ENCODE measurements at regions not wholly inside any gene's neighbourhood (a gene's known extent, or its start where the extent isn't known, plus 50 kb on each side); places are given as distances from the start of the nearest gene placed in this dataset.
A peak's percentile ranks its signal among the peaks of the same experiment; 100 is the strongest.
"Not testable (repeated sequence)": the region's sequence is repeated elsewhere in the genome, so short reads cannot be mapped to it uniquely, and the experiment has no call there.

DNA sequence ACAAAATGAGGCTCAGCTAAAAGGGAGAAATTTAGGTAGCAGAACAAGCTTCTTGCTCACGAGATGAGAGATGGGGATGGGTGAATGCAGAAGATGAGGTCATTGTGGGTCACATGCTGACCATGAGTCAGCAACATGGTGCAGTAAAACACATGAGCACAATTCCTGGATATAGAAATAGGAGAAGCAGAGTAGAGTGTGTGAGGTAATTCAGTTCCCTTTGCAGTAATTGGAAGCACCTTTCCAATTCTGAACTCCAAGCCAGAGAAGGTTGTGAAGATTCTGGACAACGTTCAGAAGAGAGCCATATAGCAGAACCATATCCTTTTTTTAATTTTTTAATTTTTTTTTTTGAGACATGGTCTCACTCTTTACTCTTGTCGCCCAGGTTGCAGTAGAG, 62.0 kb upstream of the LMNTD1 start:
- peak; percentile 85 for DNase-seq

DNA sequence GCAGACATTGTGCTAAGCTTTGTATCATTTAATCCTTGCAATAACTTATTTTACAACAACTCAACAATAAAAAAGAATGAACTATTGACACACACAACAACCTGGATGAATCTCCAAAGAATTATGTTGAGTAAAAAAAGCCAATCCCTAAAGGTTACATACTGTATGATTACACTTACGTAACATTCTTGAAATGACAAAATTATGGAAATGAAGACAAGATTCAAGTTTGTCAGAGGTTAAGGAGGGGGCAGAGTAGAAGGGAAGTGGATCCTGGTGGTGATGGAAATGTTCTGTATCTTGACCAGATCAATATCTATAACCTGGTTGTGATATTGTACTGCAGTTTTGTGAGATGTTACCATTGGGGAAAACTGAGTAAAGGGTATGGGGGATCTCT, 63.2 kb upstream of the LMNTD1 start:
- DNase-seq, result no peak

DNA sequence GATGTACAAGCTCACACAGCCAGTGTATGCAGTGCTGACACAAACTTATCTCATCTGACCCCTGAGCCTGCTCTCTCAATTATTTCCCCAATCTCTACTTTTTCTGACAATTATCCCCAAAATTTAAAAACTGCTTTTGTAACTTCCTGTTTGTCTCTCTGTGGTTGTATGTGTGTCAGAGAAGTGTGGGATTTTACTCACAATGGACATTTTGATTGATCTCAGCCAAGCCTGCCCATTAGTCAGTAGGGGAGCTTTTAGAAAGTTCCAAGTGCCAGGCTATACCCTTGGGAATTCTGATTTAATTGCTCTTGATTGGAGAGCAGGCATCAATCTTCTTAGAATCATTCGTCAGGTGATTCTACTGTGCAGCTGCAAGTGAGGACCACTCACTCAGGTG, 64.9 kb upstream of the LMNTD1 start:
- no peak for DNase-seq

GRCh38 chr12:25623816-25624215, 70.7 kb upstream of the LMNTD1 start:
- no peak for DNase-seq

- DNase-seq, result peak; percentile 58
These were observed 72.1 kb upstream of the LMNTD1 start for GRCh38 chr12:25625146-25625545.

DNA sequence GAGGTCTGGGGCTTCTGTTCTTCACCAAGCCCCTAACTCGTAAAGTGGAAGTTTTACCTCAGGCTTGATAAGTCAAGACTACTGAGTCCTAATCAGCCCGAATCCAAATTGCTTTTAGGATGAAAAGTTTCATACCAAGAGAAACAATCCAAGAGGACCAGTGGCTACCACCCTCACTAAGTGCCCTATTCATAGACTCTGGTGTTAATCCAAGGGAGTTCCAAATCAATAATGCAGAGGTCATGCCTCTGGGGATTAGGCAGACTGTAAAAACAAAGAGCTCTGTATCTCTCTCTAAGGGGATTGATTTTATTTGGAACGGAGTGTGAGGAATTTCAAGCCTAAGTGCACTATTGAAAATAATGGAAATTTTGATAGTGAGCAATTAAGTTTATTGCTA, 76.3 kb upstream of the LMNTD1 start:
- DNase-seq, result no peak

DNA sequence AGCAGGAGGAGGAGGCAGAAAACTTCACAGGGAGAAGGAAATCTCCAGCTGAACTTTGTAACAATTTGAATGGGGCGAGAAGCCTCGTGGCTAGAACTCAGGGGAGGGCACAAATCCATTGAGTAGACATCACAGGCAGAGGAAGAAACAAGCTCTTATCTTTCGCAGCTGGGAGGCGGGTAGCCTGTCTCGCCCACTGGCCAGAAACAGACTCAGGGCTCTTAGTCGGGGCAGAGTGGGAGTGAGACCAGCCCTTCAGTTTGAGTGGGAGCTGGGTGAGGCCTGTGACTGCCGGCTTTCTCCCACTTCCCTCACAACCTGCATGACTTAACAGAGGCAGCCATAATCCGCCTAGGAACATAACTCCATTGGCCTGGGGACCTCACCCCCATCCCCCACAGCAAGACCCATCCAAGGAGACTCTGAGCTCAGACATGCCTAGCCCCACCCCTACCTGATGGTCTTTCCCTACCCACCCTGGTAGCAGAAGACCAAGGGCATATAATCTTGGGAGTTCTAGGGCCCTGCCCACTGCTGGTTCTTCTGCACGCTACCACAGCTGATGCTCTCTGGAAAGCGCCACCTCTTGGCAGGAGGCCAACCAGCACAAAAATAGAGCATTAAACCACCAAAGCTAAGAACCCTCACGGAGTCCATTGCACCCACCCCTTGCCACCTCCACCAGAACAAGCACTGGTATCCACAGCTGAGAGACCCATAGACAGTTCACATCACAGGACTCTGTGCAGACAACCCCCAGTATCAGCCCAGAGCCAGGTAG, 77.8 kb upstream of the LMNTD1 start:
- DNase-seq, result not testable (repeated sequence)

- DNase-seq, result not testable (repeated sequence)
These were observed 80.1 kb upstream of the LMNTD1 start for GRCh38 chr12:25633149-25633548.

- no peak for DNase-seq
These were observed 84.7 kb upstream of the LMNTD1 start for GRCh38 chr12:25637752-25638151.

- DNase-seq, result no peak
These were observed 86.3 kb upstream of the LMNTD1 start for GRCh38 chr12:25639406-25639805.

GRCh38 chr12:25644979-25645378, 91.9 kb upstream of the LMNTD1 start:
- DNase-seq, result peak; percentile 44

DNA sequence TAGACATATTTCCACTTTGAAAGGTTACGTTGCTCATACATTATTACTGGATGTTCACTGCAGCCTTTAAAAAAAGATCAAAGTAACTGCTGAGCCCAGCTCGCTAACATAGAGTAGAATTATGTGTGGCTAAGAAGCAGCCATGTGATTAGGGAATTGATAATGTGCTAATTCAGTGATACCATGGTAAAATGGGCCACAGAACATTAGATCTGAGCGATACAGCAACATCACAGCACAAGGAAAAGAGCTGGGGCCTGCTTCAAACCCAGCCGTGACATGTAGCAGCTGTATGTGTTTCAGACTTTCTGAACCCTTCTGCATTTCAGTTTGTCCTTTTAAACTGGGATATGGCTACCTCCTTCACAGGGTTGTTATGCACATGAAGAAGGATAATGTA, 92.3 kb upstream of the LMNTD1 start:
- no peak for DNase-seq

- no peak for DNase-seq
These were observed 98.8 kb upstream of the LMNTD1 start for GRCh38 chr12:25651931-25652330.

DNA sequence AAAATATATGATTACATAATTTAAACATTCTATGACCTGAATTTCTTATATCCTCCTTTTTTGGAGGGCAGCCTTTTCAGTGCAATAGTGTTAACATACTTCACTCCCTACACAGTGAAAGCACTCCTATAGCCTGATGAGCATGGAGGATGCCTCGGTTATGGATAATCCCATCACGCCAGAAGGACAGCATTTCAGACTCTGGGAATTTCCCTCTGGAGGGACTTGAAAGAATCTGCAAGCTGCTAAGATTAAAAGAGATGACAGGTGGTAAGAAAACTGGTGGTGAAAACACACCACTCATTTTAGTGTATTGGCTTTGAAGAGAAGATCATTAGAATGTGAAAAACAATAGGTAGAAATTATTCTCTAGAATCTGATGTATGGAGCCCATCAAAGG, 99.3 kb upstream of the LMNTD1 start:
- DNase-seq, result no peak

DNA sequence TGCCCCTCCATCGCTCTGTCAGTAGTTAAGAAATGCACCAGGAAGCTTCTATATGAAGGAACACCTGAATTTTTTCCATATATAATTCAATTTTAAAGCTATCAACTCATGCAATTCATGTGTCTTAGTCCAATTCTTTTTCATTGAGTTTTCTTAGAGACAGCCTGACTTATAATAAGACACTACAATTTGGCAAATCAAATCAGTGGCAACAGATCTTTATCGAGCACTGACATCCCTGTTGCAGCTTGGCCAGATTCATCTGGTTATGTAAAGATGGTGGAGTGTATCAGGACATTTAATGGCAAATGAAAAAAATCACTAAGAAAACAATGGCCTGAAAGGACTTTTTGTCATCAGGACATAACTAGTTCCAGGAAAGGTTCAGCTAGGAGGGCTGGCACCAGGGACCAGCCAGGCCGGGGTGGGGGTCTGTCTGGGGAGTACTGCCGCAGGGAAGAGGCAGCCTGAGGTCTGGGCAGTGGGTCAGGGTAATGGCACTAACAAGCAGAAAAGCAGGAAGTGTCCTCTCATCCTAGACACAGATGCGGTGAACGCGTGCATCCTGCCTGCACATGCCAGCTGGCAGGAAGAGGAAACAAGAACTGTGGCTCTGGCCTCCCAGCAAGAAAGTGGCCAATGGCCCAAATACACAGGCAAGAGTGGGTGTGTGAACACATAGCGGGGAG, 100.5 kb upstream of the LMNTD1 start:
- no peak for DNase-seq

- DNase-seq, result no peak
These were observed 102.6 kb upstream of the LMNTD1 start for GRCh38 chr12:25655702-25656101.

GRCh38 chr12:25659621-25660020, 106.5 kb upstream of the LMNTD1 start:
- DNase-seq, result no peak

DNA sequence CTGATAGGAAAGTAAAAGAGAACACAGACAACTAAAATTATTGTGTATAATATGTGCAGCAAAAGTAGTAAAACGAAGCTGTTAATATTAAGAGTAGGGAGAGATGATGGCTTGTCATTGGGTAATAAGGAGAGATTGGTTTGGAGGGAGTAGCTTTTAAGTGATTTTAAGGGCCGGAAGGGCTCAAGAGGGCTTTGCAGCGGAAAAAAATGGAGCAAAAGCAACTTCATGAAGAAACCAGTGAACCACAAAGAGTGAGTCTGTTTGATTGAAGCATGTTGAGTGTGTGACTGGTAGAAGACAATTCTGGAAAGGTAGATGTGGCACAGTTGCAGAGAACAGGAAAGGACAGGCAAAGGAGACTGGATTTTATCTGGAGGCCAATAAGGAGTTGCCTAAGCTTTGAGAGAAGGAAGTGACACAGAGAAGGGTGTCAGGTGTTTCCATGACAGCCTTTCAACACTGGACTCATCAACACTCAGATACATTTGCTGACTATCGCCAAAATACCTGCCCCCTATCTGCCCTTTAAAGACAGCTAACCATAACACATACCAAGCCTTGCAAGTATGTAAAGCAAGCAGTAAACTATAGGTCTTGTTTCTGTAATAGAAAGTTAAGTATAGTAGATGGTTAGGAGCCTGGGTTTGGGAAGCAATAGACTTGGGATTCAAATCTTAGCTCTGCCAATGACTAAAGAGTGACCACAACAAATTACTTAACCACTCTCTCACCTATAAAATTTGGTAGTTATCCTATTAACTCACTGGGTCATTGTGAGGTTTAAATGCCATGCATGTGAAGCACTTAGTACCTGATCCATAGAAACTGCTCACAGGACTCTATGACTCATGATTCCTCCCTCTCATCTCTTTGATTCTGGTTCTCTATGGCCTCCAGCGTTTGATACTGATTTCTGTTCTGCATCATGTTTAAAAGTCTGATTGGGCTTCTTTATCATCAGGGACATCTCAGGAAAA, 117.3 kb upstream of the LMNTD1 start:
- DNase-seq, result no peak

GRCh38 chr12:25675808-25676207, 122.7 kb upstream of the LMNTD1 start:
- peak; percentile 66 for DNase-seq

GRCh38 chr12:25677232-25677937, 124.3 kb upstream of the LMNTD1 start:
- no peak for DNase-seq

DNA sequence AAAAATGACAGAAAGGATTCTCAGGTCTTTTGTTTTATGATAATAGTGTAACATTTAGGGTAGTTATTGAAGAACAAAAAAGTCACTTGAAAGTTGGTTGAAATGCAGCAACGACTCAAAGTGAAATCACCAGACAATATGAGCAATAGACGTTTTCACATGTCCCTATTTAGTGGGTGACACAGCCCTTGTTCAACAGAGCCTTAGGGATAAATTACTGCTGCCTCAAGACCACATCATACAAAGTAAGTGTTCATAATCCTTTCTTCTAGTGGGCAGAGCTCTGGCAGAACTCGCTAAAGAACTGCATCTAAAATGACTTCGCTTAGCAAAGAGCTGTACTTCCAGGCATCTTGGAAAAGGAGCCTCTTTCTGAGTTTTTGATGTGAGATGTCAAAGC, 128.5 kb upstream of the LMNTD1 start:
- no peak for DNase-seq

GRCh38 chr12:25682421-25682820, 129.3 kb upstream of the LMNTD1 start:
- DNase-seq, result no peak

GRCh38 chr12:25684070-25684469, 131.0 kb upstream of the LMNTD1 start:
- no peak for DNase-seq
